A549 (cell line): ENCODE measurements at regions not wholly inside any gene's neighbourhood (a gene's known extent, or its start where the extent isn't known, plus 50 kb on each side); places are given as distances from the start of the nearest gene placed in this dataset.

Experiments
- ATAC-seq, 2 experiments: fragments of 200-7000 bp in 1 of 2; fragments of >200 bp in 1 of 2; cut with Nextera tagmentation in 1 of 2; cut with Tn5 transposase in 1 of 2; 3 replicates each; pipeline versions ENCODE4 v1.8.0 to v1.9.1; 2018 to 2020; ENCODE audit warnings: mild to moderate bottlenecking in 1 of 2, moderate library complexity in 1 of 2
- CTCF ChIA-PET: fragments of 300-600 bp; sonication (Branson Sonifier 250); formaldehyde crosslinking; extraction: SDS; loops from one replicate; lab custom pipeline; 2021; ENCODE audit warnings: antibody characterized with exemption, inconsistent platforms; lab: Yijun Ruan, JAX
- POLR2A ChIA-PET: fragments of 350-600 bp; formaldehyde crosslinking; extraction: SDS; loops from one replicate; lab custom pipeline; 2021; ENCODE audit warnings: antibody characterized with exemption, inconsistent platforms; lab: Yijun Ruan, JAX
- DNase-seq, 2 experiments: peaks; one replicate each; pipeline versions ENCODE4 v3.0.0 to v3.0.0-alpha.2; 2011 to 2016; ENCODE audit warnings: low read depth in 1 of 2, low spot score in 1 of 2
- FAIRE-seq: peaks from 2 replicates; lab custom pipeline; 2011; peaks lifted over from hg19 to GRCh38; lab: Jason Lieb, UNC
- H3K27ac ChIP-seq, 2 experiments: fragments of >200 bp; sonication (Bioruptor Twin); formaldehyde crosslinking; 3 replicates each; pipeline ENCODE4 v1.5.1; 2016 to 2017
- H3K4me1 ChIP-seq: fragments of >200 bp; sonication (Bioruptor Twin); formaldehyde crosslinking; 3 replicates; pipeline ENCODE4 v1.6.1; 2016
- H3K4me2 ChIP-seq: fragments of >200 bp; sonication (Bioruptor Twin); formaldehyde crosslinking; 3 replicates; pipeline ENCODE4 v1.6.1; 2016
- H3K4me3 ChIP-seq: fragments of >200 bp; sonication (Bioruptor Twin); formaldehyde crosslinking; 3 replicates; pipeline ENCODE4 v1.5.1; 2016
- H3K9me3 ChIP-seq: fragments of >200 bp; sonication (Bioruptor Twin); formaldehyde crosslinking; 3 replicates; pipeline ENCODE4 v1.6.1; 2016
- BHLHE40 ChIP-seq: IDR thresholded peaks from 2 replicates; pipeline ENCODE4 v1.6.1; 2012; ENCODE audit warnings: low read depth, low read length, inconsistent platforms
- CBX2 ChIP-seq: fragments of 200-600 bp; sonication (generic); IDR thresholded peaks from 2 replicates; pipeline ENCODE4 v1.6.1; 2016; ENCODE audit warnings: low read depth, mild to moderate bottlenecking, borderline replicate concordance
- CHD4 ChIP-seq: fragments of 200-600 bp; sonication (generic); IDR thresholded peaks from 2 replicates; pipeline ENCODE4 v1.6.1; 2016; ENCODE audit warnings: antibody characterized with exemption, mild to moderate bottlenecking, borderline replicate concordance
- CTCF ChIP-seq: fragments of >200 bp; sonication (Bioruptor Twin); formaldehyde crosslinking; IDR thresholded peaks from 3 replicates; pipeline ENCODE4 v1.5.1; 2016
- E2F6 ChIP-seq: IDR thresholded peaks from 2 replicates; pipeline ENCODE4 v1.6.1; 2012; ENCODE audit warnings: low read depth, borderline replicate concordance
- EHF ChIP-seq: fragments of 250-450 bp; sonication (Bioruptor Pico); IDR thresholded peaks from 2 replicates; pipeline ENCODE4 v1.5.0; 2020; ENCODE audit warnings: mild to moderate bottlenecking
- EHMT2 ChIP-seq: fragments of 200-600 bp; sonication (generic); IDR thresholded peaks from 2 replicates; pipeline ENCODE4 v1.6.1; 2016; ENCODE audit warnings: antibody characterized with exemption, low read depth, mild to moderate bottlenecking, moderate library complexity
- ESRRA ChIP-seq: fragments of 150-350 bp; IDR thresholded peaks from 2 replicates; pipeline ENCODE4 v1.6.1; 2014; ENCODE audit warnings: mild to moderate bottlenecking, low read length, borderline replicate concordance
- FOXS1 ChIP-seq: fragments of 250-450 bp; sonication (Bioruptor Pico); IDR thresholded peaks from 2 replicates; pipeline ENCODE4 v1.5.0; 2020; ENCODE audit warnings: mild to moderate bottlenecking, moderate library complexity
- GATA3 ChIP-seq: IDR thresholded peaks from 2 replicates; pipeline ENCODE4 v1.6.1; 2012; ENCODE audit warnings: borderline replicate concordance
- HDAC2 ChIP-seq: fragments of 200-600 bp; sonication (generic); IDR thresholded peaks from 2 replicates; pipeline ENCODE4 v1.6.1; 2016
- HES2 ChIP-seq: fragments of >200 bp; sonication (Bioruptor Twin); formaldehyde crosslinking; IDR thresholded peaks from 2 replicates; pipeline ENCODE4 v1.6.1; 2016
- HMGXB4 ChIP-seq: fragments of 250-450 bp; sonication (Bioruptor Pico); IDR thresholded peaks from 2 replicates; pipeline ENCODE4 v1.5.0; 2021; ENCODE audit warnings: mild to moderate bottlenecking, moderate library complexity, borderline replicate concordance
- HOXA7 ChIP-seq: fragments of 250-450 bp; sonication (Bioruptor Pico); IDR thresholded peaks from 2 replicates; pipeline ENCODE4 v1.5.0; 2020; ENCODE audit warnings: mild to moderate bottlenecking, moderate library complexity
- HOXB5 ChIP-seq: fragments of 250-450 bp; sonication (Bioruptor Pico); IDR thresholded peaks from 2 replicates; pipeline ENCODE4 v1.5.0; 2020; ENCODE audit warnings: mild to moderate bottlenecking, moderate library complexity
- KDM5A ChIP-seq: fragments of 200-600 bp; sonication (generic); IDR thresholded peaks from 2 replicates; pipeline ENCODE4 v1.6.1; 2016; ENCODE audit warnings: antibody characterized with exemption, mild to moderate bottlenecking
- MAFK ChIP-seq: fragments of 450-650 bp; IDR thresholded peaks from 2 replicates; pipeline ENCODE4 v1.6.1; 2014; ENCODE audit not compliant: partially characterized antibody
- MAX ChIP-seq: IDR thresholded peaks from 2 replicates; pipeline ENCODE4 v1.6.1; 2012
- MAZ ChIP-seq: fragments of 150-350 bp; IDR thresholded peaks from 2 replicates; pipeline ENCODE4 v1.6.1; 2014; ENCODE audit warnings: antibody characterized with exemption, low read depth, low read length, borderline replicate concordance
- PHF8 ChIP-seq: fragments of 200-600 bp; sonication (generic); IDR thresholded peaks from 2 replicates; pipeline ENCODE4 v1.6.1; 2016; ENCODE audit warnings: low read depth, mild to moderate bottlenecking, antibody characterized with exemption, moderate library complexity, borderline replicate concordance
- POLR2AphosphoS2 ChIP-seq: conservative IDR thresholded peaks from 2 replicates; pipeline ENCODE4 v1.6.1; 2012; ENCODE audit warnings: low read length, improper control_type of control experiment, inconsistent platforms
- RAD21 ChIP-seq, 2 experiments: fragments of >200 bp in 1 of 2; sonication (Bioruptor Twin) in 1 of 2; formaldehyde crosslinking in 1 of 2; IDR thresholded peaks in 1 of 2; conservative IDR thresholded peaks in 1 of 2; 2 replicates in 1 of 2; 3 replicates in 1 of 2; pipeline ENCODE4 v1.6.1; 2012 to 2018; ENCODE audit warnings: inconsistent platforms in 1 of 2
- RARB ChIP-seq: fragments of 250-450 bp; sonication (Bioruptor Pico); IDR thresholded peaks from 2 replicates; pipeline ENCODE4 v1.8.0; 2021; ENCODE audit warnings: mild to moderate bottlenecking, moderate library complexity
- REST ChIP-seq: fragments of 200-600 bp; sonication (generic); IDR thresholded peaks from 2 replicates; pipeline ENCODE4 v1.6.1; 2016; ENCODE audit warnings: antibody characterized with exemption, mild to moderate bottlenecking, moderate library complexity
- RNF2 ChIP-seq: fragments of 200-600 bp; sonication (generic); IDR thresholded peaks from 2 replicates; pipeline ENCODE4 v1.6.1; 2016; ENCODE audit warnings: low read depth, mild to moderate bottlenecking, antibody characterized with exemption, moderate library complexity, borderline replicate concordance
- SMC3 ChIP-seq: fragments of >200 bp; sonication (Bioruptor Twin); formaldehyde crosslinking; IDR thresholded peaks from 3 replicates; pipeline ENCODE4 v1.6.1; 2018; ENCODE audit warnings: inconsistent platforms
- WGBS: methylation state at CpG from one replicate; pipeline ENCODE4 v1.1.6; 2017; ENCODE audit errors: missing lambda C conversion rate; 5-methylcytosine and 5-hydroxymethylcytosine counted together

- FAIRE-seq (no peak), DNase-seq (no peak), ATAC-seq (no peak)
- TF ChIP-seq MAFK (no peak), REST (no peak), CHD4 (no peak), KDM5A (no peak), PHF8 (no peak), POLR2AphosphoS2 (no peak), CTCF (no peak), EHF (CRISPR knock-in tag) (no peak), EHMT2 (no peak), E2F6 (no peak), ESRRA (no peak), BHLHE40 (no peak), FOXS1 (CRISPR knock-in tag) (no peak), RARB (CRISPR knock-in tag) (no peak), MAZ (no peak), CBX2 (no peak), HMGXB4 (CRISPR knock-in tag) (no peak)
- no peaks in the 10 kb centered on the region for H3K4me1 ChIP-seq
- ChIA-PET CTCF (no interaction called here), POLR2A (no interaction called here)
- no peak overlapping the region for H3K4me2 ChIP-seq
- WGBS, result 0% methylated on average over 4 of the region's 4 CpGs
- H3K4me3 ChIP-seq, result no peak overlapping the region
- no peaks in the 10 kb centered on the region for H3K9me3 ChIP-seq
- H3K27ac ChIP-seq, result no peak overlapping the region
Observed at GRCh38 chr20:12592756-12593155, 416.0 kb upstream of the SPTLC3 start.

GRCh38 chr20:12593342-12593873 lies 415.4 kb upstream of the SPTLC3 start:
- Histone ChIP-seq H3K9me3 (no peaks in the 10 kb centered on the region), H3K4me3 (no peak overlapping the region), H3K27ac (no peak overlapping the region), H3K4me1 (no peaks in the 10 kb centered on the region), H3K4me2 (no peak overlapping the region)
- DNase-seq, result no peak
- no peak for FAIRE-seq
- 22% methylated on average over 5 of the region's 5 CpGs for WGBS
- POLR2A ChIA-PET, result no interaction called here
- ATAC-seq, result no peak
- CTCF ChIA-PET, result no interaction called here
- TF ChIP-seq HES2, result no peak
- no peak for TF ChIP-seq POLR2AphosphoS2
- no peak for TF ChIP-seq MAX
- TF ChIP-seq RNF2, result no peak
- no peak for TF ChIP-seq MAFK
- TF ChIP-seq BHLHE40, result no peak
- TF ChIP-seq REST, result no peak
- no peak for TF ChIP-seq SMC3
- no peak for TF ChIP-seq RAD21 (conservative IDR thresholded peaks at IDR 0.05 in 1 of 2, IDR thresholded peaks at IDR 0.05 in 1 of 2)
- no peak for TF ChIP-seq HOXB5 (CRISPR knock-in tag)
- TF ChIP-seq GATA3, result no peak
- no peak for TF ChIP-seq HOXA7 (CRISPR knock-in tag)
- no peak for TF ChIP-seq HDAC2
